ENCODE measurements at regions not wholly inside any gene's neighbourhood (a gene's known extent, or its start where the extent isn't known, plus 50 kb on each side); places are given as distances from the start of the nearest gene placed in this dataset.
"Not testable (repeated sequence)": the region's sequence is repeated elsewhere in the genome, so short reads cannot be mapped to it uniquely, and the experiment has no call there.

GRCh38 chr7:14092331-14092730, 102.9 kb upstream of the ETV1 start:
- ChIA-PET POLR2A (no interaction called here), CTCF (interaction anchor here (0.6 kb wide), 1 partner anchor 1730 kb away, joined by 4 read pairs; no protein-coding TSS in a partner anchor)

- POLR2A ChIA-PET: no interaction called here
- CTCF ChIA-PET: no interaction called here
These were observed 96.4 kb upstream of the ETV1 start for GRCh38 chr7:14085901-14086300.

- POLR2A ChIA-PET: no interaction called here
- CTCF ChIA-PET: no interaction called here
These were observed 94.3 kb upstream of the ETV1 start for GRCh38 chr7:14083761-14084160.

GRCh38 chr7:14073988-14074387, 84.5 kb upstream of the ETV1 start:
- ChIA-PET POLR2A (no interaction called here), CTCF (no interaction called here)

GRCh38 chr7:14073543-14073942, 84.1 kb upstream of the ETV1 start:
- CTCF ChIA-PET: no interaction called here
- POLR2A ChIA-PET: no interaction called here

GRCh38 chr7:14071045-14071444, 81.6 kb upstream of the ETV1 start:
- ChIA-PET CTCF (no interaction called here), POLR2A (no interaction called here)

GRCh38 chr7:14069961-14070360, 80.5 kb upstream of the ETV1 start:
- ChIA-PET CTCF (no interaction called here), POLR2A (no interaction called here)

GRCh38 chr7:14066783-14067182, 77.3 kb upstream of the ETV1 start:
- CTCF ChIA-PET, POLR2A ChIA-PET: not testable (repeated sequence)

- ChIA-PET CTCF (no interaction called here), POLR2A (no interaction called here)
These were observed 75.8 kb upstream of the ETV1 start for GRCh38 chr7:14065286-14065685.

GRCh38 chr7:14055813-14056212, 66.3 kb upstream of the ETV1 start:
- CTCF ChIA-PET: no interaction called here
- POLR2A ChIA-PET: no interaction called here

- ChIA-PET CTCF (no interaction called here), POLR2A (no interaction called here)
These were observed 64.7 kb upstream of the ETV1 start for GRCh38 chr7:14054125-14054524.

- ChIA-PET CTCF (no interaction called here), POLR2A (no interaction called here)
These were observed 59.4 kb upstream of the ETV1 start for GRCh38 chr7:14048889-14049288.

- ChIA-PET CTCF (no interaction called here), POLR2A (no interaction called here)
These were observed 58.4 kb upstream of the ETV1 start for GRCh38 chr7:14047709-14048399.

- POLR2A ChIA-PET: no interaction called here
- CTCF ChIA-PET: no interaction called here
These were observed 56.2 kb upstream of the ETV1 start for GRCh38 chr7:14045651-14046050.

- ChIA-PET CTCF (no interaction called here), POLR2A (no interaction called here)
These were observed 51.1 kb upstream of the ETV1 start for GRCh38 chr7:14040528-14040927.
